Endothelial cell of umbilical vein (primary cell): ENCODE measurements at regions not wholly inside any gene's neighbourhood (a gene's known extent, or its start where the extent isn't known, plus 50 kb on each side); places are given as distances from the start of the nearest gene placed in this dataset.

Experiments used
- BruUV-seq: library from RNA; stranded (reverse); fragments of 400-500 nt; replicated peaks from 2 replicates; lab custom pipeline; 2021; lab: Mats Ljungman, UMichigan
- CTCF ChIA-PET: fragments of 300-600, 350-600 bp; sonication (Branson Sonifier 250); formaldehyde crosslinking; loops from one replicate; lab custom pipeline; 2021; ENCODE audit warnings: antibody characterized with exemption, inconsistent platforms; lab: Charles Lee
- POLR2A ChIA-PET: fragments of 300-600, 350-600 bp; sonication (Branson Sonifier 250); formaldehyde crosslinking; loops from one replicate; lab custom pipeline; 2021; ENCODE audit warnings: antibody characterized with exemption, inconsistent platforms; lab: Charles Lee
- DNase-seq: peaks from one replicate; pipeline ENCODE4 v3.0.0-alpha.2; 2011; ENCODE audit warnings: low read depth, low spot score
- FAIRE-seq: peaks from 2 replicates; lab custom pipeline; 2011; peaks lifted over from hg19 to GRCh38; lab: Jason Lieb, UNC
- H2AFZ ChIP-seq: 2 replicates; pipeline ENCODE4 v1.6.0; 2012; ENCODE audit warnings: low read depth, low read length, control low read depth, inconsistent platforms
- H3K27ac ChIP-seq: 2 replicates; pipeline ENCODE4 v1.5.1; 2011; ENCODE audit warnings: low read depth, mild to moderate bottlenecking, control low read depth, low read length, moderate library complexity; ENCODE audit not compliant: insufficient read depth
- H3K27me3 ChIP-seq, 2 experiments: 2 replicates each; pipeline versions ENCODE4 v1.6.0 to v1.6.1; 2011; ENCODE audit warnings: low read length in 2 of 2, mixed read lengths in 1 of 2; ENCODE audit not compliant: control insufficient read depth in 2 of 2, insufficient read depth in 2 of 2
- H3K36me3 ChIP-seq, 2 experiments: 2 replicates in 1 of 2; 3 replicates in 1 of 2; pipeline ENCODE4 v1.5.1; 2011; ENCODE audit warnings: low read length in 2 of 2, mild to moderate bottlenecking in 1 of 2, moderate library complexity in 1 of 2; ENCODE audit not compliant: control insufficient read depth in 2 of 2, insufficient read depth in 2 of 2; ENCODE audit errors: extremely low read depth in 1 of 2
- H3K4me1 ChIP-seq: 3 replicates; pipeline ENCODE4 v1.5.1; 2011; ENCODE audit warnings: mild to moderate bottlenecking, low read length; ENCODE audit not compliant: control insufficient read depth, insufficient read depth; ENCODE audit errors: extremely low read depth
- H3K4me2 ChIP-seq: 2 replicates; pipeline ENCODE4 v1.6.1; 2011; ENCODE audit warnings: low read length, control low read depth, mixed read lengths; ENCODE audit not compliant: insufficient read depth
- H3K4me3 ChIP-seq, 3 experiments: fragments of 200-600 bp in 1 of 3; sonication (generic), shearing (Covaris generic) in 1 of 3; replicated peaks in 1 of 3; 2 replicates each; pipeline ENCODE4 v1.5.1; 2011 to 2016; ENCODE audit warnings: control low read depth in 3 of 3, low read length in 3 of 3, mild to moderate bottlenecking in 2 of 3, inconsistent platforms in 1 of 3, low read depth in 1 of 3, moderate library complexity in 1 of 3; ENCODE audit not compliant: insufficient read depth in 1 of 3
- H3K79me2 ChIP-seq: 2 replicates; pipeline ENCODE4 v1.6.0; 2012; ENCODE audit warnings: low read length, inconsistent platforms; ENCODE audit not compliant: control insufficient read depth, insufficient read depth
- H3K9ac ChIP-seq: replicated peaks from 2 replicates; pipeline ENCODE3; 2011; ENCODE audit warnings: low read length, control low read depth; ENCODE audit not compliant: insufficient read depth; ENCODE audit errors: extremely low read depth
- H3K9me1 ChIP-seq: replicated peaks from 3 replicates; pipeline ENCODE4 v1.6.0; 2011; ENCODE audit warnings: mild to moderate bottlenecking, low read length; ENCODE audit not compliant: control insufficient read depth, insufficient read depth; ENCODE audit errors: extremely low read depth
- H3K9me3 ChIP-seq: replicated peaks from 2 replicates; pipeline ENCODE4 v1.5.1; 2012; ENCODE audit warnings: low read length, inconsistent platforms; ENCODE audit not compliant: control insufficient read depth, insufficient read depth
- H4K20me1 ChIP-seq: replicated peaks from 2 replicates; pipeline ENCODE3; 2011; ENCODE audit warnings: mild to moderate bottlenecking, low read length; ENCODE audit not compliant: control insufficient read depth, insufficient read depth; ENCODE audit errors: extremely low read depth
- EZH2 ChIP-seq: IDR thresholded peaks from 2 replicates; pipeline ENCODE4 v1.6.1; 2012; ENCODE audit warnings: borderline replicate concordance, low read depth, mild to moderate bottlenecking, moderate library complexity, low read length, inconsistent platforms; ENCODE audit not compliant: severe bottlenecking
- FOS ChIP-seq: IDR thresholded peaks from 2 replicates; pipeline ENCODE4 v1.6.1; 2011; ENCODE audit warnings: mild to moderate bottlenecking, low read length, moderate library complexity, borderline replicate concordance; ENCODE audit not compliant: insufficient read depth
- GATA2 ChIP-seq: IDR thresholded peaks from 2 replicates; pipeline ENCODE4 v1.7.0; 2011; ENCODE audit warnings: low read depth, mild to moderate bottlenecking, moderate library complexity, mixed read lengths, low read length; ENCODE audit not compliant: insufficient read length, insufficient read depth
- JUN ChIP-seq: IDR thresholded peaks from 2 replicates; pipeline ENCODE4 v1.6.1; 2011; ENCODE audit warnings: borderline replicate concordance, low read depth; ENCODE audit not compliant: insufficient read length, insufficient read depth
- MYC ChIP-seq: IDR thresholded peaks from one replicate; pipeline ENCODE4 v1.6.1; 2011; ENCODE audit warnings: mild to moderate bottlenecking, low read depth, low read length
- POLR2A ChIP-seq: IDR thresholded peaks from 2 replicates; pipeline ENCODE4 v1.6.1; 2012; ENCODE audit warnings: low read depth, mild to moderate bottlenecking, control low read depth, low read length
- POLR2AphosphoS5 ChIP-seq: IDR thresholded peaks from 2 replicates; pipeline ENCODE4 v1.6.1; 2012; ENCODE audit warnings: low read depth, mild to moderate bottlenecking, control low read depth, low read length, moderate library complexity; ENCODE audit not compliant: insufficient read depth
- dilution Hi-C: fragments of 300-500 bp; cut with MboI; formaldehyde crosslinking; loops from one replicate; pipeline ENCODE4 v1.15.0; 2019; ENCODE audit warnings: low sequenced_read_pairs; ENCODE audit not compliant: extremely low pct_ligation_motif_present
- intact Hi-C: fragments of 100-400 bp; cut with micrococcal nuclease; formaldehyde crosslinking; loops from one replicate; pipeline ENCODE4 v1.10.0; 2022
- TF ChIP-seq, protein P1 (sequence below), 2 donors: IDR thresholded peaks; 1 replicate in 1 of 2; 2 replicates in 1 of 2; pipeline ENCODE4 v1.5.1; 2011; ENCODE audit warnings: low read length in 2 of 2, mild to moderate bottlenecking in 2 of 2, moderate library complexity in 2 of 2, control low read depth in 1 of 2, inconsistent platforms in 1 of 2, low read depth in 1 of 2; ENCODE audit not compliant: insufficient read depth in 1 of 2; ENCODE audit errors: extremely low read depth in 1 of 2
- TF ChIP-seq, protein P2 (sequence below): IDR thresholded peaks from 2 replicates; pipeline ENCODE4 v1.6.1; 2011; ENCODE audit not compliant: insufficient read depth, insufficient read length

DNA sequence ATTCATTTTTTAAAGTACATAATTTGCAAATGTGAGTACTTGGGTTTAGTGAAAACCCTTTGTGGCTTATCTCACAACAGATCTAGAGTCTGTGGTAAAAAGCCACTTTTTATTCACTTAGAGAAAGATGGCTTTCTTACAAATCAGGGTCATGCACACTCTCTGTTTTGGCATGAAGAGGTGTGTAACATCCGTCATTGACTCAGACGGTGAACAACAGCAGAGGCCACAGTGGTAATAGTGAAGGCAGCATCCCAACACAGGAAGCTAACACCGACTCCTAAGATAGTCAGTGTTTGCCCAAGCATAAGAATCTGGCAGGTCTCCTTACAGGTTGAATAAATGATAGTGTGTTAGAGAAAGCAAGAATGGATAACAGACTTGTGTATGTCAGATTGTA, 593.0 kb downstream of the SOX5 start:
- no peak for TF ChIP-seq GATA2
- TF ChIP-seq POLR2AphosphoS5, result no peak
- TF ChIP-seq, protein P1, sequence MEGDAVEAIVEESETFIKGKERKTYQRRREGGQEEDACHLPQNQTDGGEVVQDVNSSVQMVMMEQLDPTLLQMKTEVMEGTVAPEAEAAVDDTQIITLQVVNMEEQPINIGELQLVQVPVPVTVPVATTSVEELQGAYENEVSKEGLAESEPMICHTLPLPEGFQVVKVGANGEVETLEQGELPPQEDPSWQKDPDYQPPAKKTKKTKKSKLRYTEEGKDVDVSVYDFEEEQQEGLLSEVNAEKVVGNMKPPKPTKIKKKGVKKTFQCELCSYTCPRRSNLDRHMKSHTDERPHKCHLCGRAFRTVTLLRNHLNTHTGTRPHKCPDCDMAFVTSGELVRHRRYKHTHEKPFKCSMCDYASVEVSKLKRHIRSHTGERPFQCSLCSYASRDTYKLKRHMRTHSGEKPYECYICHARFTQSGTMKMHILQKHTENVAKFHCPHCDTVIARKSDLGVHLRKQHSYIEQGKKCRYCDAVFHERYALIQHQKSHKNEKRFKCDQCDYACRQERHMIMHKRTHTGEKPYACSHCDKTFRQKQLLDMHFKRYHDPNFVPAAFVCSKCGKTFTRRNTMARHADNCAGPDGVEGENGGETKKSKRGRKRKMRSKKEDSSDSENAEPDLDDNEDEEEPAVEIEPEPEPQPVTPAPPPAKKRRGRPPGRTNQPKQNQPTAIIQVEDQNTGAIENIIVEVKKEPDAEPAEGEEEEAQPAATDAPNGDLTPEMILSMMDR (IDR thresholded peaks at IDR 0.05; ENCODE audit: extremely low read depth in 1 of 2, insufficient read depth in 1 of 2, low read depth in 1 of 2, low read length in 2 of 2), result no peak
- no peak for TF ChIP-seq JUN
- no peaks in the 10 kb centered on the region for H3K4me1 ChIP-seq
- H3K79me2 ChIP-seq, result no peaks in the 10 kb centered on the region
- H3K9me3 ChIP-seq, result no peaks in the 10 kb centered on the region
- intact Hi-C loops (no loop called here), dilution Hi-C loops (no loop called here)
- H4K20me1 ChIP-seq, result no peaks in the 10 kb centered on the region
- H3K27ac ChIP-seq, result no peak overlapping the region
- no peak overlapping the region for H3K4me3 ChIP-seq
- DNase-seq, result no peak
- H3K4me2 ChIP-seq, result no peak overlapping the region
- BruUV-seq, result no TSS peak
- no peaks in the 10 kb centered on the region for H3K9me1 ChIP-seq
- POLR2A ChIA-PET, result no interaction called here
- H3K9ac ChIP-seq, result no peak overlapping the region
- no peak for FAIRE-seq
- CTCF ChIA-PET, result no interaction called here
- H3K36me3 ChIP-seq, result no peaks in the 10 kb centered on the region
- H3K27me3 ChIP-seq, result peaks cover 0 to 2% of the 10 kb centered on the region in 2 experiments
- H2AFZ ChIP-seq, result no peak overlapping the region

DNA sequence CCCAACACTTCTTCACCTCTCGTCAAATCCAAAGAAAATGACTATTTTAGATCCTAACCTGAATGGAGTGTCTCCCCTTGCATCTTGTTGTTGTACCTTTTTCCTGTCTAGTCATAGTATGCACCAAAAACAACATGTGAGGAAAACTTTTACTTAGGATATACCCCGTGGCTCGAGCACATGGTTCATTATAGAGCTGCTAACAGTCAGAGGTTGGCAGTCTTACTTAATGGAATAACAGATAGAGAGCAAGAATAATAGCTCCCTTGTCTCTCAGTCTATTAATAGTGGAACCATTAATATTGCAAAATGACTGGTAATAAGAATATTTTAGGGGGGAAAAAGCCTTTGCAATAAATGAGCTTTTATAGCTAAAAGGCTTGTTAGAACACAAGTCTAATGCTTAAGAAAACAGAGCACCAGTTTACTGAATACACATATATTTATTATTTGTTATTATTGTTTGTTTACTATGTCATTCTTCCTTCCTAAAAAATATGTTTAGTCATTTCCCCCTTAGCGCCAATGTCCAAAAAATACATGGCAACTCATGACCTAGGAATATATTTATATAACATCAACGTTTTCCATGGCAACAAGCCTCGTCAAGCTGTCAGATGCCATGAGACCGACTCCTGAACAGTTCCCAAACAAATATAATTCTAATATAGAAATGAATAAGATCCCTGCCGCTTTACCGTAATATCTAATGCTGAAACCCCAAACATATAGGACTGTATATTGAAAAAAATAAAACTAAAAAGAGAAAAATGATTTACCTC, 592.4 kb downstream of the SOX5 start:
- Histone ChIP-seq H3K36me3 (no peaks in the 10 kb centered on the region), H3K4me2 (no peak overlapping the region), H3K27me3 (peaks cover 0 to 2% of the 10 kb centered on the region in 2 experiments), H3K9me3 (no peaks in the 10 kb centered on the region), H3K79me2 (no peaks in the 10 kb centered on the region), H3K9ac (no peak overlapping the region), H3K9me1 (no peaks in the 10 kb centered on the region), H4K20me1 (no peaks in the 10 kb centered on the region), H3K4me1 (no peaks in the 10 kb centered on the region), H3K27ac (no peak overlapping the region), H2AFZ (no peak overlapping the region), H3K4me3 (no peak overlapping the region)
- dilution Hi-C loops (no loop called here), intact Hi-C loops (no loop called here)
- BruUV-seq, result no TSS peak
- ChIA-PET CTCF (interaction anchor here (0.6 kb wide), 1 partner anchor 149 kb away, joined by 3 read pairs; no protein-coding TSS in a partner anchor), POLR2A (no interaction called here)
- FAIRE-seq, result no peak
- TF ChIP-seq, protein P1 (IDR thresholded peaks at IDR 0.05; ENCODE audit: extremely low read depth in 1 of 2, insufficient read depth in 1 of 2, low read depth in 1 of 2, low read length in 2 of 2), result no peak
- TF ChIP-seq, protein P2, sequence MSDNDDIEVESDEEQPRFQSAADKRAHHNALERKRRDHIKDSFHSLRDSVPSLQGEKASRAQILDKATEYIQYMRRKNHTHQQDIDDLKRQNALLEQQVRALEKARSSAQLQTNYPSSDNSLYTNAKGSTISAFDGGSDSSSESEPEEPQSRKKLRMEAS, result no peak
- TF ChIP-seq POLR2AphosphoS5 (no peak), MYC (no peak), POLR2A (no peak), FOS (no peak), EZH2 (no peak), GATA2 (no peak), JUN (no peak)
- DNase-seq, result no peak
